Sigmoid colon (tissue), 3 donors: ENCODE measurements at regions not wholly inside any gene's neighbourhood (a gene's known extent, or its start where the extent isn't known, plus 50 kb on each side); places are given as distances from the start of the nearest gene placed in this dataset.

ENCODE experiments used
- POLR2A ChIP-seq, 2 donors: fragments of 450-650 bp; IDR thresholded peaks; one replicate each; pipeline ENCODE4 v1.6.1; 2016; ENCODE audit warnings: antibody characterized with exemption in 2 of 2, mild to moderate bottlenecking in 2 of 2, moderate library complexity in 2 of 2
- TF ChIP-seq, protein P1 (sequence below), 4 experiments: fragments of 450-650 bp in 3 of 4; fragments of 200-600 bp in 1 of 4; IDR thresholded peaks; one replicate each; pipeline ENCODE4 v1.5.1; 2016 to 2019; ENCODE audit warnings: antibody characterized with exemption in 4 of 4, mild to moderate bottlenecking in 3 of 4, moderate library complexity in 2 of 4

DNA sequence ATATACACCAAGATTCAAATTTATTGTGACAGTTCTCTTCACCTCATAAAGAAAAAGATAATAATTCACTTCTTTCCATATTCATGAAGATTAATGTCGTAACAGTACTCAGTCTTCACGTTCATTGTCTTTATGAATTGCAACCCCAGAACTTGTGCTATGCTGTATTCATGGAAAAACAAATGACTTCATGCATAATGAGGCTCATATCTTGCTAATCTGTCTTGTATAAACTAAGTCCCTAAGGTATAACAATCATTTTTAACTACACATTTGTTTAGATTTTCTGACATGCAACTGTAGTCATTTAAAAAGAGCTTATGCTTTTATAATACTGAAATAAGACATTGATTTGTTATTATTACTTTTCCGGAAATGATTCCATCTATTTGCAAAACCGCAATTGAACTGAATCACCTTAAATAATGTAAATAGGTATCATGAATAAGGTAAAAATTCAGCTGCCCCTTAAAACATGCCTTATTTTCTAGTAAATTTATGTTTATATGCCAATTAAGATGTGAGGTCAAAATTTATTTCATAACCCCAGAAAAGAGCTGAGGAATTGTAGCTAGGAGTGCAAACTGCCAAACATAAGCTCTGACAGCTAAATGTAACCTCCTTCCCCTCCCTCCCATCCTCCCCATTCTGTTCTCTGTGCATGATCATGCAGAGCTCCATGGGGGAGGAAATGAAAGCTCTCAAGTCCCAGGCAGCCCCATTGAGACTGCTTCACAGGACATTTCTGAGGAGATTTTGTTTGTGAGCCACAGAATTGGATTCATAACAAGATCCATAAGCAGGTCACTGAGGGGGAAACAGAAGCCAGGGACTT lies 301.6 kb downstream of the ATP23 start:
- TF ChIP-seq, protein P1, sequence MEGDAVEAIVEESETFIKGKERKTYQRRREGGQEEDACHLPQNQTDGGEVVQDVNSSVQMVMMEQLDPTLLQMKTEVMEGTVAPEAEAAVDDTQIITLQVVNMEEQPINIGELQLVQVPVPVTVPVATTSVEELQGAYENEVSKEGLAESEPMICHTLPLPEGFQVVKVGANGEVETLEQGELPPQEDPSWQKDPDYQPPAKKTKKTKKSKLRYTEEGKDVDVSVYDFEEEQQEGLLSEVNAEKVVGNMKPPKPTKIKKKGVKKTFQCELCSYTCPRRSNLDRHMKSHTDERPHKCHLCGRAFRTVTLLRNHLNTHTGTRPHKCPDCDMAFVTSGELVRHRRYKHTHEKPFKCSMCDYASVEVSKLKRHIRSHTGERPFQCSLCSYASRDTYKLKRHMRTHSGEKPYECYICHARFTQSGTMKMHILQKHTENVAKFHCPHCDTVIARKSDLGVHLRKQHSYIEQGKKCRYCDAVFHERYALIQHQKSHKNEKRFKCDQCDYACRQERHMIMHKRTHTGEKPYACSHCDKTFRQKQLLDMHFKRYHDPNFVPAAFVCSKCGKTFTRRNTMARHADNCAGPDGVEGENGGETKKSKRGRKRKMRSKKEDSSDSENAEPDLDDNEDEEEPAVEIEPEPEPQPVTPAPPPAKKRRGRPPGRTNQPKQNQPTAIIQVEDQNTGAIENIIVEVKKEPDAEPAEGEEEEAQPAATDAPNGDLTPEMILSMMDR (IDR thresholded peaks at IDR 0.05): no peak
- TF ChIP-seq POLR2A (IDR thresholded peaks at IDR 0.05): no peak
